Gastrocnemius medialis (tissue), 4 donors: ENCODE measurements at regions not wholly inside any gene's neighbourhood (a gene's known extent, or its start where the extent isn't known, plus 50 kb on each side); places are given as distances from the start of the nearest gene placed in this dataset.
A peak's percentile ranks its signal among the peaks of the same experiment; 100 is the strongest.

Source experiments
- ATAC-seq, 2 donors: fragments of 150-250 bp; one replicate each; pipeline ENCODE4 v1.9.1; 2016
- DNase-seq, 2 donors: peaks; one replicate each; pipeline ENCODE4 v3.0.0-alpha.2; 2019
- H3K27ac ChIP-seq, 4 donors: fragments of 200-600 bp; sonication (generic); 1 replicate in 1 of 4; 2 replicates in 3 of 4; pipeline ENCODE4 v1.5.1; 2016 to 2018; ENCODE audit warnings: mild to moderate bottlenecking in 2 of 4, moderate library complexity in 1 of 4
- H3K27me3 ChIP-seq, 3 donors: fragments of 200-600 bp; sonication (generic) in 2 of 3; 1 replicate in 1 of 3; 2 replicates in 2 of 3; pipeline versions ENCODE4 v1.5.1 to v1.6.0; 2016 to 2019; ENCODE audit warnings: mild to moderate bottlenecking in 1 of 3, moderate library complexity in 1 of 3
- H3K36me3 ChIP-seq, 2 donors: fragments of 200-600 bp; sonication (generic) in 1 of 2; one replicate each; pipeline ENCODE4 v1.5.1; 2017 to 2018
- H3K4me1 ChIP-seq, 2 donors: fragments of 200-600 bp; sonication (generic) in 1 of 2; one replicate each; pipeline ENCODE4 v1.5.1; 2016 to 2017; ENCODE audit warnings: mild to moderate bottlenecking in 2 of 2
- H3K4me3 ChIP-seq, 4 donors: fragments of 200-600 bp; sonication (generic) in 3 of 4; 1 replicate in 1 of 4; 2 replicates in 3 of 4; pipeline ENCODE4 v1.5.1; 2016 to 2019; ENCODE audit warnings: mild to moderate bottlenecking in 2 of 4
- H3K9me3 ChIP-seq, 3 donors: fragments of 200-600 bp; sonication (generic) in 2 of 3; 1 replicate in 1 of 3; 2 replicates in 2 of 3; pipeline ENCODE4 v1.5.1; 2016 to 2019
- POLR2A ChIP-seq, 2 donors: fragments of 450-650 bp; IDR thresholded peaks; one replicate each; pipeline ENCODE4 v1.6.1; 2017; ENCODE audit warnings: antibody characterized with exemption in 2 of 2, mild to moderate bottlenecking in 2 of 2, moderate library complexity in 2 of 2
- in situ Hi-C, 4 donors: fragments of 200-750 bp; cut with MboI; loops; one replicate each; pipeline versions ENCODE4 v1.15.0 to v1.8.0; 2017; ENCODE audit warnings: low sequenced_read_pairs in 4 of 4
- intact Hi-C: fragments of 100-400 bp; cut with DNase I; formaldehyde crosslinking; loops from one replicate; pipeline ENCODE4 v1.15.1; 2023; ENCODE audit warnings: low total_unique reads
- TF ChIP-seq, protein P1 (sequence below), 5 experiments: fragments of 450-650 bp in 3 of 5; fragments of 200-600 bp in 2 of 5; sonication (generic) in 2 of 5; IDR thresholded peaks in 4 of 5; conservative IDR thresholded peaks in 1 of 5; 1 replicate in 4 of 5; 2 replicates in 1 of 5; pipeline ENCODE4 v1.5.1; 2016 to 2019; ENCODE audit warnings: antibody characterized with exemption in 5 of 5, mild to moderate bottlenecking in 3 of 5, moderate library complexity in 3 of 5

- in situ Hi-C loops (no loop called here), intact Hi-C loops (no loop called here)
- Histone ChIP-seq H3K36me3 (no peaks in the 10 kb centered on the region), H3K27me3 (no peaks in the 10 kb centered on the region), H3K4me1 (no peaks in the 10 kb centered on the region), H3K4me3 (no peak overlapping the region), H3K9me3 (no peaks in the 10 kb centered on the region), H3K27ac (no peak overlapping the region)
- DNase-seq (no peak), ATAC-seq (no peak)
- no peak for TF ChIP-seq POLR2A (IDR thresholded peaks at IDR 0.05)
- TF ChIP-seq, protein P1, sequence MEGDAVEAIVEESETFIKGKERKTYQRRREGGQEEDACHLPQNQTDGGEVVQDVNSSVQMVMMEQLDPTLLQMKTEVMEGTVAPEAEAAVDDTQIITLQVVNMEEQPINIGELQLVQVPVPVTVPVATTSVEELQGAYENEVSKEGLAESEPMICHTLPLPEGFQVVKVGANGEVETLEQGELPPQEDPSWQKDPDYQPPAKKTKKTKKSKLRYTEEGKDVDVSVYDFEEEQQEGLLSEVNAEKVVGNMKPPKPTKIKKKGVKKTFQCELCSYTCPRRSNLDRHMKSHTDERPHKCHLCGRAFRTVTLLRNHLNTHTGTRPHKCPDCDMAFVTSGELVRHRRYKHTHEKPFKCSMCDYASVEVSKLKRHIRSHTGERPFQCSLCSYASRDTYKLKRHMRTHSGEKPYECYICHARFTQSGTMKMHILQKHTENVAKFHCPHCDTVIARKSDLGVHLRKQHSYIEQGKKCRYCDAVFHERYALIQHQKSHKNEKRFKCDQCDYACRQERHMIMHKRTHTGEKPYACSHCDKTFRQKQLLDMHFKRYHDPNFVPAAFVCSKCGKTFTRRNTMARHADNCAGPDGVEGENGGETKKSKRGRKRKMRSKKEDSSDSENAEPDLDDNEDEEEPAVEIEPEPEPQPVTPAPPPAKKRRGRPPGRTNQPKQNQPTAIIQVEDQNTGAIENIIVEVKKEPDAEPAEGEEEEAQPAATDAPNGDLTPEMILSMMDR (IDR thresholded peaks at IDR 0.05 in 4 of 5, conservative IDR thresholded peaks at IDR 0.05 in 1 of 5) = no peak
These were observed 1631.7 kb downstream of the SUCLG1 start for GRCh38 chr2:82827426-82827825.

- peak overlapping the region in 1 of 4 donors; percentile 12 for H3K4me3 ChIP-seq
- H3K9me3 ChIP-seq = no peaks in the 10 kb centered on the region
- no peak for TF ChIP-seq POLR2A (IDR thresholded peaks at IDR 0.05)
- TF ChIP-seq, protein P1 (IDR thresholded peaks at IDR 0.05 in 4 of 5, conservative IDR thresholded peaks at IDR 0.05 in 1 of 5) = no peak
- H3K4me1 ChIP-seq = no peaks in the 10 kb centered on the region
- H3K27ac ChIP-seq = peak overlapping the region in 1 of 4 donors; percentile 44
- in situ Hi-C loops = no loop called here
- no peaks in the 10 kb centered on the region for H3K36me3 ChIP-seq
- no peaks in the 10 kb centered on the region for H3K27me3 ChIP-seq
- ATAC-seq (no peak), DNase-seq (no peak)
- intact Hi-C loops = no loop called here
These were observed 1632.6 kb downstream of the SUCLG1 start for GRCh38 chr2:82826437-82826836.

- no peaks in the 10 kb centered on the region for H3K27me3 ChIP-seq
- H3K4me3 ChIP-seq = no peak overlapping the region
- ATAC-seq = peak in 1 of 2 donors; percentile 89
- TF ChIP-seq, protein P1 (IDR thresholded peaks at IDR 0.05 in 4 of 5, conservative IDR thresholded peaks at IDR 0.05 in 1 of 5) = no peak
- TF ChIP-seq POLR2A (IDR thresholded peaks at IDR 0.05) = no peak
- intact Hi-C loops = no loop called here
- in situ Hi-C loops = no loop called here
- no peaks in the 10 kb centered on the region for H3K36me3 ChIP-seq
- no peaks in the 10 kb centered on the region for H3K9me3 ChIP-seq
- no peaks in the 10 kb centered on the region for H3K4me1 ChIP-seq
- no peak for DNase-seq
- H3K27ac ChIP-seq = peak overlapping the region in 1 of 4 donors; percentile 44
These were observed 1633.5 kb downstream of the SUCLG1 start for GRCh38 chr2:82825410-82826090.

DNA sequence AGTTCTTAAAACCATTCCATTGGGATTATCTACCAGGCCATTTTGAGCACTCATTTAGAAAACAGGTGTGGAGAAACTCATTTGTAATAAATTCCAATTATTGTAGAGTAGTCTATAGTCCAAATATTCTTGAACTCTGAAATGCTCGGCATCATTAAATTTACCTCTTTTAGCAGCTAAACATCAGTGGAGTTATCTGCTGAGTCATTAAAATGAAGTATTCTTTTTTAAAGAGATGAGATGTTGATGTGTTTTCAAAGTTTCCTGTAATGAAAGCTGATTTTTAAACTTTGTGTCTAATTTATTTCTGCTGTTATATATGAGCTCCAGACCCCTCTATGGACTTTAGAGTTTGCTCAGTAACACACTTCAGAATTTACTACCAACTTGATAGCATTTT lies 1635.2 kb downstream of the SUCLG1 start:
- intact Hi-C loops = no loop called here
- Histone ChIP-seq H3K4me1 (no peaks in the 10 kb centered on the region), H3K27ac (no peak overlapping the region), H3K27me3 (no peaks in the 10 kb centered on the region), H3K9me3 (no peaks in the 10 kb centered on the region), H3K4me3 (no peak overlapping the region), H3K36me3 (no peaks in the 10 kb centered on the region)
- TF ChIP-seq POLR2A (IDR thresholded peaks at IDR 0.05) = no peak
- TF ChIP-seq, protein P1 (IDR thresholded peaks at IDR 0.05 in 4 of 5, conservative IDR thresholded peaks at IDR 0.05 in 1 of 5) = no peak
- ATAC-seq (no peak), DNase-seq (no peak)
- in situ Hi-C loops = no loop called here

DNA sequence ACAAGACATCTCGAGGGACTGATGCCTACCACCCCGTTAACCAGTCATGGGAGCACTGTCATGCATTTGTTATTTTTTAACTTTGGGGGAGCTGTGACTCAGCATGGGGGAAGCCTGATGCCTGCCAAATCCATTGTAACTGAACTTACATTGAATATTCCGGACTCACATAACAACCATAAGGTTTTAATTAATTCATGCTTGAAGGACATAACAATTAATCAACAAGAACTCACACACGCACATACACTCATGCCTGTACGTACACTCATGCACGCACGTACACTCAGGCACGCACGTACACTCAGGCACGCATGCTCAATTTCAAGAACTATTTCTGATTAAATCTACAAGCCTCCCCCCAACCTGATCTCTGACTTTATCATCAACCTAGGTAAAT lies 1639.1 kb downstream of the SUCLG1 start:
- in situ Hi-C loops = no loop called here
- no peak for ATAC-seq
- no peak for TF ChIP-seq POLR2A (IDR thresholded peaks at IDR 0.05)
- TF ChIP-seq, protein P1 (IDR thresholded peaks at IDR 0.05 in 4 of 5, conservative IDR thresholded peaks at IDR 0.05 in 1 of 5) = no peak

More for the DNA sequence above, 1639.1 kb downstream of the SUCLG1 start:
- no peaks in the 10 kb centered on the region for H3K27me3 ChIP-seq
- no peak for DNase-seq
- intact Hi-C loops = no loop called here
- no peaks in the 10 kb centered on the region for H3K36me3 ChIP-seq
- H3K4me3 ChIP-seq = no peak overlapping the region
- no peak overlapping the region for H3K27ac ChIP-seq
- no peaks in the 10 kb centered on the region for H3K4me1 ChIP-seq
- H3K9me3 ChIP-seq = no peaks in the 10 kb centered on the region
